NT2/D1 (cell line): ENCODE measurements at regions not wholly inside any gene's neighbourhood (a gene's known extent, or its start where the extent isn't known, plus 50 kb on each side); places are given as distances from the start of the nearest gene placed in this dataset.

Source experiments
- SUZ12 ChIP-seq: IDR thresholded peaks from 2 replicates; pipeline ENCODE4 v1.6.1; 2011; ENCODE audit not compliant: insufficient read length, insufficient read depth; ENCODE audit errors: extremely low read depth
- YY1 ChIP-seq: IDR thresholded peaks from 2 replicates; pipeline ENCODE4 v1.6.1; 2011; ENCODE audit not compliant: insufficient read length, insufficient read depth
- ZNF274 ChIP-seq: IDR thresholded peaks from 2 replicates; pipeline ENCODE4 v1.6.1; 2011; ENCODE audit warnings: mild to moderate bottlenecking, low read depth, low read length

DNA sequence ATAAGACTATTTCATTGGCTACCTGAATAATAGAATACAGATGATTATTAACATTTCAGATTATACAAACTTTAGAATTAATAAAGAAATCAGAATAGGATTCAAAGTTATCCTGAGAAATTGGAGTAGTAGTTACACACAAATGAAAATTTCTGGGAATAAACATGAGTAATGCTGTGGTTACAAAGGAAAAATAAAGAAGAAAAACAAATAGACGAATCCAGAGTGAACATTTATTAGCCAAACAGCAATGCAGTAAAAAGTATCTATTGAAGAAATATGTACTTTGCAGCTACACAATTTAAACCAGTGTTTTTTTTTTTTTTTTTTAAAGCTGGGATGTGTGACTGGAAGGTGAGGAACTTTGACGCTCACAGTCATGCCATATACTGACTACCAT lies 1159.2 kb downstream of the TUSC7 start:
- TF ChIP-seq SUZ12 = no peak
- TF ChIP-seq ZNF274 = no peak
- TF ChIP-seq YY1 = no peak
